Transverse colon (tissue), 4 donors: ENCODE measurements at regions not wholly inside any gene's neighbourhood (a gene's known extent, or its start where the extent isn't known, plus 50 kb on each side); places are given as distances from the start of the nearest gene placed in this dataset.
"Not testable (repeated sequence)": the region's sequence is repeated elsewhere in the genome, so short reads cannot be mapped to it uniquely, and the experiment has no call there.

Source experiments
- DNase-seq: peaks from one replicate; pipeline ENCODE4 v3.0.0-alpha.2; 2019
- H3K27ac ChIP-seq, 4 donors: fragments of 200-600 bp; sonication (generic); 2 replicates each; pipeline ENCODE4 v1.5.1; 2016 to 2018; ENCODE audit warnings: inconsistent platforms in 4 of 4
- H3K27me3 ChIP-seq: fragments of 200-600 bp; sonication (generic); 2 replicates; pipeline ENCODE4 v1.5.1; 2017; ENCODE audit warnings: inconsistent platforms
- H3K36me3 ChIP-seq, 4 donors: fragments of 200-600 bp; sonication (generic); 2 replicates each; pipeline ENCODE4 v1.5.1; 2017 to 2019; ENCODE audit warnings: inconsistent platforms in 4 of 4
- H3K4me1 ChIP-seq, 4 donors: fragments of 200-600 bp; sonication (generic); 2 replicates each; pipeline ENCODE4 v1.5.1; 2017 to 2020; ENCODE audit warnings: inconsistent platforms in 4 of 4
- H3K4me3 ChIP-seq, 4 donors: fragments of 200-600 bp; sonication (generic); 1 replicate in 1 of 4; 2 replicates in 3 of 4; pipeline versions ENCODE4 v1.5.1 to v1.6.1; 2017 to 2019; ENCODE audit warnings: inconsistent platforms in 4 of 4
- H3K9me3 ChIP-seq, 2 donors: fragments of 200-600 bp; sonication (generic); 2 replicates each; pipeline ENCODE4 v1.5.1; 2017 to 2019; ENCODE audit warnings: inconsistent platforms in 2 of 2
- CTCF ChIP-seq, 5 experiments: fragments of 200-600 bp in 3 of 5; fragments of 450-650 bp in 2 of 5; sonication (generic) in 3 of 5; IDR thresholded peaks; 1 replicate in 2 of 5; 2 replicates in 3 of 5; pipeline ENCODE4 v1.5.1; 2016 to 2017; ENCODE audit warnings: antibody characterized with exemption in 5 of 5, inconsistent platforms in 3 of 5, mild to moderate bottlenecking in 2 of 5, moderate library complexity in 1 of 5
- EP300 ChIP-seq: sonication (generic); formaldehyde crosslinking; IDR thresholded peaks from one replicate; pipeline ENCODE4 v1.6.1; 2017; ENCODE audit warnings: antibody characterized with exemption, low read depth
- POLR2A ChIP-seq: fragments of 450-650 bp; IDR thresholded peaks from one replicate; pipeline ENCODE4 v1.6.1; 2016; ENCODE audit warnings: antibody characterized with exemption, mild to moderate bottlenecking, moderate library complexity
- POLR2AphosphoS5 ChIP-seq, 3 donors: sonication (generic); formaldehyde crosslinking; IDR thresholded peaks; one replicate each; pipeline ENCODE4 v1.6.1; 2016; ENCODE audit warnings: antibody characterized with exemption in 3 of 3
- WGBS, 2 donors: methylation state at CpG; one replicate each; pipeline ENCODE4 v1.1.5; 2018; ENCODE audit warnings: low coverage in 1 of 2; 5-methylcytosine and 5-hydroxymethylcytosine counted together
- in situ Hi-C, 4 donors: fragments of 200-750 bp; cut with MboI; loops; one replicate each; pipeline versions ENCODE4 v1.15.0 to v1.15.1; 2017; ENCODE audit warnings: low sequenced_read_pairs in 3 of 4, low pct_ligation_motif_present in 1 of 4, low pct_unique_long_range_greater_than_20kb in 1 of 4
- intact Hi-C: fragments of 100-400 bp; cut with DNase I; formaldehyde crosslinking; loops from one replicate; pipeline ENCODE4 v1.15.1; 2023; ENCODE audit warnings: low total_unique reads

- H3K9me3 ChIP-seq, result no peaks in the 10 kb centered on the region
- H3K27me3 ChIP-seq, result no peaks in the 10 kb centered on the region
- WGBS, 2 donors, result 75 to 90% methylated on average over 2 of the region's 2 CpGs
- DNase-seq, result no peak
- TF ChIP-seq EP300 (no peak), POLR2A (no peak), POLR2AphosphoS5 (IDR thresholded peaks at IDR 0.05) (no peak), CTCF (IDR thresholded peaks at IDR 0.05) (no peak)
- no peaks in the 10 kb centered on the region for H3K4me1 ChIP-seq
- no peak overlapping the region for H3K27ac ChIP-seq
- in situ Hi-C loops (loop anchor here in 1 of 4 donors (25.0 kb wide), 1 partner anchor 1267 kb away; the partner anchor contains the start of gene BCL11B), intact Hi-C loops (no loop called here)
- no peak overlapping the region for H3K4me3 ChIP-seq
- no peaks in the 10 kb centered on the region for H3K36me3 ChIP-seq
Observed at GRCh38 chr14:97995531-97995930, 1198.3 kb downstream of the VRK1 start.

GRCh38 chr14:98006008-98006407 is 1208.8 kb downstream of the VRK1 start:
- no peak for DNase-seq
- Histone ChIP-seq H3K27me3 (no peaks in the 10 kb centered on the region), H3K36me3 (no peaks in the 10 kb centered on the region), H3K4me1 (no peaks in the 10 kb centered on the region), H3K27ac (no peak overlapping the region), H3K9me3 (no peaks in the 10 kb centered on the region), H3K4me3 (no peak overlapping the region)
- TF ChIP-seq EP300 (no peak), POLR2AphosphoS5 (IDR thresholded peaks at IDR 0.05) (no peak)
- intact Hi-C loops, result loop anchor here (1.0 kb wide), 1 partner anchor 14 kb away; no protein-coding TSS in a partner anchor
- in situ Hi-C loops, result no loop called here
- 89% methylated on average over 7 of the region's 7 CpGs for WGBS, 2 donors

GRCh38 chr14:98008381-98009113 is 1211.4 kb downstream of the VRK1 start:
- no peaks in the 10 kb centered on the region for H3K36me3 ChIP-seq
- H3K9me3 ChIP-seq, result no peaks in the 10 kb centered on the region
- no peak overlapping the region for H3K4me3 ChIP-seq
- no peaks in the 10 kb centered on the region for H3K4me1 ChIP-seq
- TF ChIP-seq EP300 (no peak), CTCF (IDR thresholded peaks at IDR 0.05) (no peak), POLR2A (no peak), POLR2AphosphoS5 (IDR thresholded peaks at IDR 0.05) (no peak)
- DNase-seq, result no peak
- H3K27ac ChIP-seq, result no peak overlapping the region
- 85 to 92% methylated on average over 4 of the region's 4 CpGs for WGBS, 2 donors
- H3K27me3 ChIP-seq, result no peaks in the 10 kb centered on the region
- in situ Hi-C loops (no loop called here), intact Hi-C loops (no loop called here)

GRCh38 chr14:98009177-98009576 is 1212.0 kb downstream of the VRK1 start:
- intact Hi-C loops, H3K36me3 ChIP-seq, DNase-seq, H3K27me3 ChIP-seq, H3K9me3 ChIP-seq, H3K4me3 ChIP-seq, H3K27ac ChIP-seq, H3K4me1 ChIP-seq, in situ Hi-C loops: not testable (repeated sequence)
- WGBS, 2 donors, result 81 to 95% methylated on average over 2 to 3 of the region's 3 CpGs

GRCh38 chr14:98010784-98011183 is 1213.6 kb downstream of the VRK1 start:
- in situ Hi-C loops (no loop called here), intact Hi-C loops (no loop called here)
- Histone ChIP-seq H3K27me3 (no peaks in the 10 kb centered on the region), H3K4me3 (no peak overlapping the region), H3K9me3 (no peaks in the 10 kb centered on the region), H3K4me1 (no peaks in the 10 kb centered on the region), H3K36me3 (no peaks in the 10 kb centered on the region), H3K27ac (no peak overlapping the region)
- TF ChIP-seq CTCF (IDR thresholded peaks at IDR 0.05) (no peak), EP300 (no peak), POLR2AphosphoS5 (IDR thresholded peaks at IDR 0.05) (no peak), POLR2A (no peak)
- 48 to 71% methylated on average over 2 of the region's 2 CpGs for WGBS, 2 donors
- no peak for DNase-seq
